ENCODE measurements at regions not wholly inside any gene's neighbourhood (a gene's known extent, or its start where the extent isn't known, plus 50 kb on each side); places are given as distances from the start of the nearest gene placed in this dataset.

DNA sequence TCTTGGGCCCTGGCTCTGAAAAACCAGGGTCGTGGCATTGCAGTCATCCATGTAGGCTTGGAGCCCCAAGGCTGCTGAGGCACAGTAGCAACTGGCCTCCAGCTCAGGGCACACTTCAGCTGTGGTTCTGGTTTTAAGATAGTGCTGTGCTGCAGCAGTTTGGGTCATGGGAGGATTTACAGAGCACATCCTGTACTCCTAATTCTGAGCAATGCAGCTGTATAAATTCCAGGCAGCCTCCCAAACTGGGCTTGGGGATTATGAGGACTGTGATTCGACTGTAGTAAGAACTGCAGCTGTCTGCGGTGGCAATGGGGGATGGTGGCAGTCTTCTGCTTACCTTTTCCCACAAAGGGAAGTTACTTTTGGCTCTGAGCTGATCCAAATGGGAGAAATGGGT, 536.3 kb upstream of the GCFC2 start (continued):
- TF ChIP-seq YY1 (IDR thresholded peaks at IDR 0.05; ENCODE audit: extremely low read depth, insufficient replicate concordance, low read depth, low read length) (no peak), EZH2phosphoT487 (IDR thresholded peaks at IDR 0.05; ENCODE audit: borderline replicate concordance) (no peak)

DNA sequence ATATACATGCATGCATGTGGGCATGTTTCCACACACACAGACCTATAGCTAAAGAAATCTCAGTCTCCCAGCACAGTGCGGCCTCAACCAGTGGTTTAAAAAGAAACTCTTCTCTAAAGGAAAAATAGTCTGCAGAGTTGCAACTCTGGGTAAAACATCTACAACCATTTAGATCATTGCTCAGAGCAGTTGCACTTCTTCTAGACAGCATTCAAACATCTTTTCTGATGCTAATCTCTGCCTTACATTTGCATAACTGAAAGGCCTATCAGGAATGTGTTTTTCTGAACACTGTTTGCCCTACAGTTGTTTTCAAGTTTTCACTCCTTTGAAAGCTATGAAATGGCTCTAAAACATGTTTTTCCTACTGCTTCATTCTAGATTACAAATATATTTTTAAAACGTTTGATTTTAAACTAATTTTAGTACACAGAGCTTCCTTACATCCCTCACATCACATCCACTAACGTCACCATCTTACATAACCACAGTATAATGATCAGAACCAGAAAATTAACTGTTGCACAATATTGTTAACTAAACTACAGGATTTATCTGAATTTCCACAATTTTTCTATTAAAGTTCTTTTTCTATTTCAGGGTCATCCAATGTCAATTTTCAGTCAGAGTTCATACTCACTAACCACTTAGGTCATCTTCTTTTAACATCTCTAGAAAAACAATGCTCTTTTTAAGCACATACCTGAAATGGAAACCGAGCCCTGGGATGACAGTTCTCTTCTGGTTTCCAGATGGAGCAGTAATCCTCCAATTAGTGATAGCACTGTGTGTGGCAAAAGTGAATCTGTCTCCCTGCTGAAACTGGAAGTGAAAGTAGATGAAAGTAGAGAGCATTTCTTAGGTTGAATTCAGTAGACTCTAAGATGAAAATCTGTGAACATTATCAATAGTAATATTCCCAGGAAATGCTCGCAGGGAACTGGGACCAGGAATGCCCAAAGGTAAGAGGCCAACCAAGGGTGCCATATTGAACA, 501.6 kb upstream of the GCFC2 start:
- no TSS peak for BruUV-seq (replicated peaks)
- Histone ChIP-seq H3K27me3 (ENCODE audit: insufficient read depth, low read length) (no peaks in the 10 kb centered on the region), H3K36me3 (ENCODE audit: control insufficient read depth in 1 of 2, insufficient read depth in 2 of 2, low read length in 2 of 2) (no peaks in the 10 kb centered on the region), H3K4me3 (replicated peaks in 1 of 2; ENCODE audit: low read depth in 1 of 2, low read length in 2 of 2) (no peak overlapping the region), H3K27ac (ENCODE audit: low read depth, low read length) (no peak overlapping the region), H4K20me1 (ENCODE audit: insufficient read depth) (no peaks in the 10 kb centered on the region), H3K9me3 (ENCODE audit: control insufficient read depth in 1 of 2, insufficient read depth in 1 of 2, low read depth in 1 of 2, low read length in 2 of 2) (peaks cover 4 to 21% of the 10 kb centered on the region in 2 experiments; a peak in 2 of 4 replicates), H3K4me1 (ENCODE audit: control insufficient read depth in 1 of 2, insufficient read depth in 2 of 2, low read length in 2 of 2) (no peaks in the 10 kb centered on the region), H3K9ac (ENCODE audit: low read length) (no peak overlapping the region), H2AFZ (ENCODE audit: low read depth, low read length, poor library complexity, severe bottlenecking) (no peak overlapping the region), H3K79me2 (ENCODE audit: insufficient read depth, low read length) (no peaks in the 10 kb centered on the region), H3K4me2 (ENCODE audit: low read length) (no peak overlapping the region), H3K9me2 (ENCODE audit: insufficient read depth) (no peaks in the 10 kb centered on the region)
- ATAC-seq (no peak), DNase-seq (ENCODE audit: low read depth, low spot score) (no peak)
- ChIA-PET RAD21 (ENCODE audit: low non-redundant PET in 1 of 2, low total read pairs in 2 of 2, uncharacterized antibody in 2 of 2, unreplicated experiment in 2 of 2) (no interaction called here), POLR2A (no interaction called here), CTCF (no interaction called here)
- TF ChIP-seq CTCF (IDR thresholded peaks at IDR 0.05 in 2 of 3, conservative IDR thresholded peaks at IDR 0.05 in 1 of 3; ENCODE audit: borderline replicate concordance in 1 of 3, insufficient read depth in 1 of 3, low read depth in 2 of 3, low read length in 2 of 3) (no peak), ATF3 (IDR thresholded peaks at IDR 0.05) (no peak), TCF7L2 (IDR thresholded peaks at IDR 0.05; ENCODE audit: borderline replicate concordance, extremely low read depth, insufficient read depth, insufficient read length) (no peak), POLR2A (IDR thresholded peaks at IDR 0.05; ENCODE audit: borderline replicate concordance, extremely low read depth, insufficient read depth, insufficient read length) (no peak), EZH2 (IDR thresholded peaks at IDR 0.05) (no peak), EGR1 (IDR thresholded peaks at IDR 0.05; ENCODE audit: low read depth) (no peak), RAD21 (IDR thresholded peaks at IDR 0.05; ENCODE audit: low read depth) (no peak), SRF (IDR thresholded peaks at IDR 0.05; ENCODE audit: low read depth) (no peak), CBX3 (IDR thresholded peaks at IDR 0.05; ENCODE audit: low read depth) (no peak), ELF1 (IDR thresholded peaks at IDR 0.05; ENCODE audit: borderline replicate concordance, low read depth) (no peak), ZBTB33 (IDR thresholded peaks at IDR 0.05; ENCODE audit: extremely low read depth, insufficient replicate concordance, low read length) (no peak), FOSL1 (IDR thresholded peaks at IDR 0.05; ENCODE audit: low read depth) (no peak), JUND (IDR thresholded peaks at IDR 0.05) (no peak)
- intact Hi-C loops (cut with micrococcal nuclease) = no loop called here
